ENCODE measurements at regions not wholly inside any gene's neighbourhood (a gene's known extent, or its start where the extent isn't known, plus 50 kb on each side); places are given as distances from the start of the nearest gene placed in this dataset.

DNA sequence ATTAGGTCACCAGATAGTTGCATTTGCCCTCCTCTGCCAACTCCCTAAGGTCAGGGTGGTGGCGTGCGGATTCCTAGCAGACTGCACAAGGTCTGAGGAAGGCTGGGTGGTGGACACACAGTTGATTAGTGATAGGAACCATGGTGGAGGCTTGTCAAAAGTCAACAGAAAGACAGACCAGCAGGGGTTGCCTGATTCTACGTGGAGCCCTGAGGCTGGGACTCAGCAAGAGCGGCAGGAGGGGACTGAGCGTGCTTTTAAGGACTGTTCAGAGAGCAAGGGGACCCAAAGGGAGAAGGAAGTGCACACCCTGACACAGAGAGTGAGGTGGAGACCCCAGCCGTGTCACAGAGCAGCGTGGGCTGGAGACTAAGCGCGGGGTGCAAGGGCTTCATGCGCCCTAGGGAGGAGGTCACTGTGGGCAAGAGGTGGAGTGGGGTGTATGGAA is 513.2 kb downstream of the RNF144A start:
- H3K9ac ChIP-seq (ENCODE audit: low read length), result no peak overlapping the region
- H2AFZ ChIP-seq (ENCODE audit: low read depth, low read length), result no peak overlapping the region
- TF ChIP-seq POLR2AphosphoS5 (IDR thresholded peaks at IDR 0.05), result no peak
- TF ChIP-seq MXI1 (conservative IDR thresholded peaks at IDR 0.05; ENCODE audit: poor library complexity, severe bottlenecking), result no peak
- TF ChIP-seq SMC3 (conservative IDR thresholded peaks at IDR 0.05; ENCODE audit: poor library complexity), result no peak
- TF ChIP-seq, protein P1, sequence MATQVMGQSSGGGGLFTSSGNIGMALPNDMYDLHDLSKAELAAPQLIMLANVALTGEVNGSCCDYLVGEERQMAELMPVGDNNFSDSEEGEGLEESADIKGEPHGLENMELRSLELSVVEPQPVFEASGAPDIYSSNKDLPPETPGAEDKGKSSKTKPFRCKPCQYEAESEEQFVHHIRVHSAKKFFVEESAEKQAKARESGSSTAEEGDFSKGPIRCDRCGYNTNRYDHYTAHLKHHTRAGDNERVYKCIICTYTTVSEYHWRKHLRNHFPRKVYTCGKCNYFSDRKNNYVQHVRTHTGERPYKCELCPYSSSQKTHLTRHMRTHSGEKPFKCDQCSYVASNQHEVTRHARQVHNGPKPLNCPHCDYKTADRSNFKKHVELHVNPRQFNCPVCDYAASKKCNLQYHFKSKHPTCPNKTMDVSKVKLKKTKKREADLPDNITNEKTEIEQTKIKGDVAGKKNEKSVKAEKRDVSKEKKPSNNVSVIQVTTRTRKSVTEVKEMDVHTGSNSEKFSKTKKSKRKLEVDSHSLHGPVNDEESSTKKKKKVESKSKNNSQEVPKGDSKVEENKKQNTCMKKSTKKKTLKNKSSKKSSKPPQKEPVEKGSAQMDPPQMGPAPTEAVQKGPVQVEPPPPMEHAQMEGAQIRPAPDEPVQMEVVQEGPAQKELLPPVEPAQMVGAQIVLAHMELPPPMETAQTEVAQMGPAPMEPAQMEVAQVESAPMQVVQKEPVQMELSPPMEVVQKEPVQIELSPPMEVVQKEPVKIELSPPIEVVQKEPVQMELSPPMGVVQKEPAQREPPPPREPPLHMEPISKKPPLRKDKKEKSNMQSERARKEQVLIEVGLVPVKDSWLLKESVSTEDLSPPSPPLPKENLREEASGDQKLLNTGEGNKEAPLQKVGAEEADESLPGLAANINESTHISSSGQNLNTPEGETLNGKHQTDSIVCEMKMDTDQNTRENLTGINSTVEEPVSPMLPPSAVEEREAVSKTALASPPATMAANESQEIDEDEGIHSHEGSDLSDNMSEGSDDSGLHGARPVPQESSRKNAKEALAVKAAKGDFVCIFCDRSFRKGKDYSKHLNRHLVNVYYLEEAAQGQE (IDR thresholded peaks at IDR 0.05; ENCODE audit: borderline replicate concordance), result no peak
- TF ChIP-seq, protein P2, sequence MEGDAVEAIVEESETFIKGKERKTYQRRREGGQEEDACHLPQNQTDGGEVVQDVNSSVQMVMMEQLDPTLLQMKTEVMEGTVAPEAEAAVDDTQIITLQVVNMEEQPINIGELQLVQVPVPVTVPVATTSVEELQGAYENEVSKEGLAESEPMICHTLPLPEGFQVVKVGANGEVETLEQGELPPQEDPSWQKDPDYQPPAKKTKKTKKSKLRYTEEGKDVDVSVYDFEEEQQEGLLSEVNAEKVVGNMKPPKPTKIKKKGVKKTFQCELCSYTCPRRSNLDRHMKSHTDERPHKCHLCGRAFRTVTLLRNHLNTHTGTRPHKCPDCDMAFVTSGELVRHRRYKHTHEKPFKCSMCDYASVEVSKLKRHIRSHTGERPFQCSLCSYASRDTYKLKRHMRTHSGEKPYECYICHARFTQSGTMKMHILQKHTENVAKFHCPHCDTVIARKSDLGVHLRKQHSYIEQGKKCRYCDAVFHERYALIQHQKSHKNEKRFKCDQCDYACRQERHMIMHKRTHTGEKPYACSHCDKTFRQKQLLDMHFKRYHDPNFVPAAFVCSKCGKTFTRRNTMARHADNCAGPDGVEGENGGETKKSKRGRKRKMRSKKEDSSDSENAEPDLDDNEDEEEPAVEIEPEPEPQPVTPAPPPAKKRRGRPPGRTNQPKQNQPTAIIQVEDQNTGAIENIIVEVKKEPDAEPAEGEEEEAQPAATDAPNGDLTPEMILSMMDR (IDR thresholded peaks at IDR 0.05; ENCODE audit: poor library complexity, severe bottlenecking), result no peak
- no peak for TF ChIP-seq RAD21 (conservative IDR thresholded peaks at IDR 0.05)
- TF ChIP-seq EZH2 (IDR thresholded peaks at IDR 0.05; ENCODE audit: borderline replicate concordance, insufficient read depth, low read length, poor library complexity, severe bottlenecking), result no peak
- no peaks in the 10 kb centered on the region for H3F3A ChIP-seq (ENCODE audit: insufficient read depth, low read length, poor library complexity, severe bottlenecking)
- H3K9me3 ChIP-seq (ENCODE audit: low read length), result no peaks in the 10 kb centered on the region
- no peaks in the 10 kb centered on the region for H4K20me1 ChIP-seq (ENCODE audit: insufficient read depth)
- H3K4me3 ChIP-seq (ENCODE audit: low read length), result no peak overlapping the region
- no peaks in the 10 kb centered on the region for H3K27me3 ChIP-seq (ENCODE audit: insufficient read depth, low read depth, low read length)
- no peak overlapping the region for H3K4me2 ChIP-seq (ENCODE audit: low read length)
- no peak overlapping the region for H3K27ac ChIP-seq (ENCODE audit: low read length)
- no peaks in the 10 kb centered on the region for H3K36me3 ChIP-seq (ENCODE audit: insufficient read depth, low read length)
- H3K9me2 ChIP-seq (ENCODE audit: insufficient read depth, low read length), result no peaks in the 10 kb centered on the region
- no peaks in the 10 kb centered on the region for H3K79me2 ChIP-seq (replicated peaks; ENCODE audit: insufficient read depth, low read length)

DNA sequence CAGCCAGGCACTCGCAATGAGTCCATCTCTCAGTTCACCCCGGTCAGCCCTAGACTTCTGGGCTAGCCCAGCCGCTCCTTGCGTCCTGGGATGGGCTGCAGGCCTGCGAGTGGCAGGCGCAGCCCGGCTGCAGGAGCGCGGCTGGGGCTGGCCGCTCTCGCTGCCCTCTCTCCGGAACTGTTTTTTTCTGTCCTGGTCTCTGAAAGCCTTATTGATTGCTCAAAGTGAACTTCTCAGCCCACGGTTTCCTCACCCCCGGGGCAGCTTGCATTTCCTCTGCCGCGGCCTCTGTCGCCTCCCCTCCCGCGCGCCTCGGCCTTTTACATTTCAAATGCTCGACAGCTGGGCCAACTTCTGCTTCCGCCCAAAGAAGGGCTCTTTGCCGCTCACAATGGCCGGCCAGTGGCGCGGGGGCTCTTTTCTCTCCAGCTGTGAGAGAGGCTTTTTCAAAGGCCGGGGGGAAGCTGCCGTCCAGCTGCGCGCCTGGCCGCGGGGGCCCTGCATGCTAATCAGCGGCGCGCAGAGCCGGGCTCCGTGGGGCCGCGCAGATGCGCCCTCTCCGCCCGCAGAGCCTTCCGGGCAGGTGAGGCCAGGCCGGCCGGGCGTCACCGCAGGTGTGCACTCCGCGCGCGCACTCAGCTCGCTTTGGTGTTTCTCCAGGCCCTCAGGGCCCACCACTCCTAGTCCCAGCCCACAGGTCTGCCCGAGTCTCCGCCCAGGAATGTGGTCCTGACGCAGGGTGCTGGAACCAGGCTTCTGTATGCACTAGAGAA is 513.8 kb downstream of the RNF144A start:
- no peaks in the 10 kb centered on the region for H3K27me3 ChIP-seq (ENCODE audit: insufficient read depth, low read depth, low read length)
- no peaks in the 10 kb centered on the region for H3K36me3 ChIP-seq (ENCODE audit: insufficient read depth, low read length)
- no peaks in the 10 kb centered on the region for H3K9me3 ChIP-seq (ENCODE audit: low read length)
- H3K4me2 ChIP-seq (ENCODE audit: low read length), result no peak overlapping the region
- no peak overlapping the region for H2AFZ ChIP-seq (ENCODE audit: low read depth, low read length)
- H3K79me2 ChIP-seq (replicated peaks; ENCODE audit: insufficient read depth, low read length), result no peaks in the 10 kb centered on the region
- H3K9ac ChIP-seq (ENCODE audit: low read length), result no peak overlapping the region
- no peaks in the 10 kb centered on the region for H3K9me2 ChIP-seq (ENCODE audit: insufficient read depth, low read length)
- no peak overlapping the region for H3K4me3 ChIP-seq (ENCODE audit: low read length)
- no peak for TF ChIP-seq SMC3 (conservative IDR thresholded peaks at IDR 0.05; ENCODE audit: poor library complexity)
- TF ChIP-seq, protein P2 (IDR thresholded peaks at IDR 0.05; ENCODE audit: poor library complexity, severe bottlenecking), result no peak
- TF ChIP-seq EP300 (conservative IDR thresholded peaks at IDR 0.05; ENCODE audit: poor library complexity, severe bottlenecking), result no peak
- TF ChIP-seq MXI1 (conservative IDR thresholded peaks at IDR 0.05; ENCODE audit: poor library complexity, severe bottlenecking), result no peak
- TF ChIP-seq RAD21 (conservative IDR thresholded peaks at IDR 0.05), result no peak
- TF ChIP-seq TAF1 (IDR thresholded peaks at IDR 0.05; ENCODE audit: low read depth), result no peak
- no peak for TF ChIP-seq POLR2AphosphoS5 (IDR thresholded peaks at IDR 0.05)
- no peak for TF ChIP-seq EZH2 (IDR thresholded peaks at IDR 0.05; ENCODE audit: borderline replicate concordance, insufficient read depth, low read length, poor library complexity, severe bottlenecking)
- TF ChIP-seq, protein P1 (IDR thresholded peaks at IDR 0.05; ENCODE audit: borderline replicate concordance), result no peak
- no peaks in the 10 kb centered on the region for H3F3A ChIP-seq (ENCODE audit: insufficient read depth, low read length, poor library complexity, severe bottlenecking)
- no peak overlapping the region for H3K27ac ChIP-seq (ENCODE audit: low read length)
- no peaks in the 10 kb centered on the region for H4K20me1 ChIP-seq (ENCODE audit: insufficient read depth)

Data from neural cell (in vitro differentiated cells).